ENCODE measurements at regions not wholly inside any gene's neighbourhood (a gene's known extent, or its start where the extent isn't known, plus 50 kb on each side); places are given as distances from the start of the nearest gene placed in this dataset.
"Not testable (repeated sequence)": the region's sequence is repeated elsewhere in the genome, so short reads cannot be mapped to it uniquely, and the experiment has no call there.

GRCh38 chr4:23023666-23024065 lies 330.9 kb downstream of the GBA3 start:
- DNase-seq (ENCODE audit: low read depth in 2 of 2) = no peak

GRCh38 chr4:23023121-23023520 lies 330.4 kb downstream of the GBA3 start:
- no peak for DNase-seq (ENCODE audit: low read depth in 2 of 2)

- DNase-seq (ENCODE audit: low read depth in 2 of 2) = no peak
Measured at GRCh38 chr4:23022032-23022431, 329.3 kb downstream of the GBA3 start.

- DNase-seq (ENCODE audit: low read depth in 2 of 2) = no peak
Measured at GRCh38 chr4:23021040-23021439, 328.3 kb downstream of the GBA3 start.

GRCh38 chr4:23020399-23020798 lies 327.7 kb downstream of the GBA3 start:
- not testable (repeated sequence) for DNase-seq (ENCODE audit: low read depth in 2 of 2)

GRCh38 chr4:23016981-23017380 lies 324.2 kb downstream of the GBA3 start:
- DNase-seq (ENCODE audit: low read depth in 2 of 2) = no peak

- DNase-seq (ENCODE audit: low read depth in 2 of 2) = no peak
Measured at GRCh38 chr4:23015821-23016220, 323.1 kb downstream of the GBA3 start.

GRCh38 chr4:23009093-23009492 lies 316.4 kb downstream of the GBA3 start:
- DNase-seq (ENCODE audit: low read depth in 2 of 2) = no peak

GRCh38 chr4:23006756-23007155 lies 314.0 kb downstream of the GBA3 start:
- no peak for DNase-seq (ENCODE audit: low read depth in 2 of 2)

- no peak for DNase-seq (ENCODE audit: low read depth in 2 of 2)
Measured at GRCh38 chr4:23005691-23006090, 313.0 kb downstream of the GBA3 start.

- no peak for DNase-seq (ENCODE audit: low read depth in 2 of 2)
Measured at GRCh38 chr4:23001478-23001877, 308.7 kb downstream of the GBA3 start.

GRCh38 chr4:22999419-22999818 lies 306.7 kb downstream of the GBA3 start:
- no peak for DNase-seq (ENCODE audit: low read depth in 2 of 2)

GRCh38 chr4:22997358-22998224 lies 304.9 kb downstream of the GBA3 start:
- DNase-seq (ENCODE audit: low read depth in 2 of 2) = no peak

- DNase-seq (ENCODE audit: low read depth in 2 of 2) = no peak
Measured at GRCh38 chr4:22991576-22991975, 298.8 kb downstream of the GBA3 start.

- DNase-seq (ENCODE audit: low read depth in 2 of 2) = no peak
Measured at GRCh38 chr4:22988526-22988925, 295.8 kb downstream of the GBA3 start.

- DNase-seq (ENCODE audit: low read depth in 2 of 2) = no peak
Measured at GRCh38 chr4:22987870-22988269, 295.1 kb downstream of the GBA3 start.

- no peak for DNase-seq (ENCODE audit: low read depth in 2 of 2)
Measured at GRCh38 chr4:22986881-22987280, 294.1 kb downstream of the GBA3 start.

- DNase-seq (ENCODE audit: low read depth in 2 of 2) = no peak
Measured at GRCh38 chr4:22986262-22986661, 293.5 kb downstream of the GBA3 start.

GRCh38 chr4:22984390-22984789 lies 291.7 kb downstream of the GBA3 start:
- DNase-seq (ENCODE audit: low read depth in 2 of 2) = no peak

- DNase-seq (ENCODE audit: low read depth in 2 of 2) = no peak
Measured at GRCh38 chr4:22978656-22979055, 285.9 kb downstream of the GBA3 start.

- no peak for DNase-seq (ENCODE audit: low read depth in 2 of 2)
Measured at GRCh38 chr4:22970665-22971064, 277.9 kb downstream of the GBA3 start.

- DNase-seq (ENCODE audit: low read depth in 2 of 2) = no peak
Measured at GRCh38 chr4:22969287-22969896, 276.7 kb downstream of the GBA3 start.

- no peak for DNase-seq (ENCODE audit: low read depth in 2 of 2)
Measured at GRCh38 chr4:22962295-22962694, 269.6 kb downstream of the GBA3 start.

Measured in stimulated activated CD4-positive, alpha-beta T cell treated with anti-CD3 and anti-CD28 coated beads, Interleukin-1b, Interleukin-23, amount 100 ng/mL, for 4 hours (primary cell).